H9 (cell line): ENCODE measurements at regions not wholly inside any gene's neighbourhood (a gene's known extent, or its start where the extent isn't known, plus 50 kb on each side); places are given as distances from the start of the nearest gene placed in this dataset.

ENCODE experiments used
- DNase-seq: peaks from one replicate; pipeline ENCODE4 v3.0.0-alpha.2; 2017
- H2AFZ ChIP-seq: one replicate; pipeline ENCODE4 v1.6.1; 2013; ENCODE audit warnings: mild to moderate bottlenecking, low read length, control low read depth, moderate library complexity
- H2AK5ac ChIP-seq: 2 replicates; pipeline ENCODE4 v1.6.1; 2013; ENCODE audit warnings: low read length, control low read depth, mixed read lengths; ENCODE audit not compliant: insufficient read length
- H2BK120ac ChIP-seq: one replicate; pipeline ENCODE4 v1.6.1; 2013; ENCODE audit warnings: low read depth, mild to moderate bottlenecking, low read length, control low read depth, inconsistent platforms; ENCODE audit not compliant: poor library complexity, severe bottlenecking
- H2BK12ac ChIP-seq: 2 replicates; pipeline ENCODE4 v1.6.1; 2013; ENCODE audit warnings: low read length, control low read depth, mixed read lengths, low read depth; ENCODE audit not compliant: insufficient read length
- H2BK15ac ChIP-seq: 2 replicates; pipeline ENCODE4 v1.6.1; 2013; ENCODE audit warnings: low read depth, low read length, control low read depth
- H2BK20ac ChIP-seq: one replicate; pipeline ENCODE4 v1.6.1; 2013; ENCODE audit warnings: low read depth, mild to moderate bottlenecking, low read length, control low read depth, inconsistent platforms; ENCODE audit not compliant: poor library complexity, severe bottlenecking
- H2BK5ac ChIP-seq: 2 replicates; pipeline ENCODE4 v1.6.1; 2013; ENCODE audit warnings: low read length, control low read depth, mixed read lengths; ENCODE audit not compliant: insufficient read length
- H3K14ac ChIP-seq: 2 replicates; pipeline ENCODE4 v1.6.1; 2013; ENCODE audit warnings: low read length, control low read depth; ENCODE audit not compliant: insufficient read depth
- H3K18ac ChIP-seq: 2 replicates; pipeline ENCODE4 v1.6.1; 2013; ENCODE audit warnings: low read depth, mild to moderate bottlenecking, mixed read lengths, low read length, control low read depth; ENCODE audit not compliant: insufficient read length
- H3K23ac ChIP-seq: 2 replicates; pipeline ENCODE4 v1.6.1; 2013; ENCODE audit warnings: low read length, control low read depth, mixed read lengths, low read depth; ENCODE audit not compliant: insufficient read length
- H3K23me2 ChIP-seq: 2 replicates; pipeline ENCODE4 v1.6.1; 2013; ENCODE audit warnings: low read depth, mild to moderate bottlenecking, mixed read lengths, low read length, control low read depth; ENCODE audit not compliant: insufficient read length, poor library complexity, severe bottlenecking
- H3K27ac ChIP-seq: 2 replicates; pipeline ENCODE4 v1.5.1; 2013; ENCODE audit warnings: low read length, control low read depth, mixed read lengths, low read depth; ENCODE audit not compliant: insufficient read length
- H3K27me3 ChIP-seq: 2 replicates; pipeline ENCODE4 v1.6.1; 2013; ENCODE audit warnings: low read length, control low read depth, inconsistent platforms; ENCODE audit not compliant: insufficient read depth
- H3K4ac ChIP-seq: 2 replicates; pipeline ENCODE4 v1.6.1; 2013; ENCODE audit warnings: low read depth, mild to moderate bottlenecking, control low read depth, inconsistent platforms, low read length, moderate library complexity
- H3K4me1 ChIP-seq: 2 replicates; pipeline ENCODE4 v1.6.1; 2013; ENCODE audit warnings: low read length, control low read depth, inconsistent platforms; ENCODE audit not compliant: insufficient read depth
- H3K4me2 ChIP-seq: 2 replicates; pipeline ENCODE4 v1.6.1; 2013; ENCODE audit warnings: low read length, control low read depth, mixed read lengths; ENCODE audit not compliant: insufficient read length, insufficient read depth
- H3K56ac ChIP-seq: 2 replicates; pipeline ENCODE4 v1.6.1; 2013; ENCODE audit warnings: low read depth, mild to moderate bottlenecking, mixed read lengths, low read length, control low read depth; ENCODE audit not compliant: insufficient read length
- H3K79me1 ChIP-seq: 2 replicates; pipeline ENCODE4 v1.6.1; 2013; ENCODE audit warnings: low read depth, mild to moderate bottlenecking, moderate library complexity, low read length, control low read depth, inconsistent platforms; ENCODE audit not compliant: insufficient read depth, poor library complexity, severe bottlenecking
- H3K79me2 ChIP-seq: 2 replicates; pipeline ENCODE4 v1.6.1; 2013; ENCODE audit warnings: low read length, control low read depth, inconsistent platforms; ENCODE audit not compliant: insufficient read depth
- H3K9ac ChIP-seq: 2 replicates; pipeline ENCODE4 v1.6.1; 2013; ENCODE audit warnings: low read length, control low read depth, mixed read lengths; ENCODE audit not compliant: insufficient read length; ENCODE audit errors: extremely low read depth
- H3K9me3 ChIP-seq: one replicate; pipeline ENCODE4 v1.6.1; 2013; ENCODE audit warnings: low read depth, low read length, inconsistent platforms; ENCODE audit not compliant: control insufficient read depth
- H3T11ph ChIP-seq: one replicate; pipeline ENCODE4 v1.6.1; 2013; ENCODE audit warnings: mild to moderate bottlenecking, low read length, control low read depth, inconsistent platforms
- H4K20me1 ChIP-seq: one replicate; pipeline ENCODE4 v1.6.1; 2013; ENCODE audit not compliant: control insufficient read depth, insufficient read length, insufficient read depth
- H4K5ac ChIP-seq: 2 replicates; pipeline ENCODE4 v1.6.1; 2013; ENCODE audit warnings: low read depth, mild to moderate bottlenecking, mixed read lengths, low read length, control low read depth; ENCODE audit not compliant: insufficient read length
- H4K8ac ChIP-seq: replicated peaks from 2 replicates; pipeline ENCODE4 v1.6.1; 2013; ENCODE audit warnings: low read length, control low read depth, mixed read lengths, low read depth; ENCODE audit not compliant: insufficient read length
- H4K91ac ChIP-seq: 2 replicates; pipeline ENCODE4 v1.6.1; 2013; ENCODE audit warnings: low read depth, mild to moderate bottlenecking, moderate library complexity, mixed read lengths, low read length, control low read depth; ENCODE audit not compliant: insufficient read length
- H3K27ac Mint-ChIP-seq, 3 experiments: 2 replicates in 2 of 3; 3 replicates in 1 of 3; pipeline ENCODE4 v1.8.0; 2020 to 2021; ENCODE audit warnings: mixed read lengths in 3 of 3, mild to moderate bottlenecking in 1 of 3, moderate library complexity in 1 of 3
- H3K27me3 Mint-ChIP-seq: 2 replicates; pipeline ENCODE4 v1.8.0; 2021; ENCODE audit warnings: low read depth, mild to moderate bottlenecking, moderate library complexity, mixed read lengths
- H3K36me3 Mint-ChIP-seq, 3 experiments: 2 replicates in 2 of 3; 3 replicates in 1 of 3; pipeline ENCODE4 v1.8.0; 2020 to 2021; ENCODE audit warnings: low read depth in 3 of 3, mixed read lengths in 3 of 3; ENCODE audit not compliant: insufficient read depth in 1 of 3
- H3K4me1 Mint-ChIP-seq, 2 experiments: 2 replicates each; pipeline ENCODE4 v1.8.0; 2020; ENCODE audit warnings: mixed read lengths in 2 of 2
- H3K4me3 Mint-ChIP-seq, 2 experiments: 2 replicates in 1 of 2; 3 replicates in 1 of 2; pipeline ENCODE4 v1.8.0; 2020 to 2021; ENCODE audit warnings: mild to moderate bottlenecking in 2 of 2, mixed read lengths in 2 of 2, moderate library complexity in 1 of 2
- H3K9me3 Mint-ChIP-seq, 2 experiments: 2 replicates in 1 of 2; 3 replicates in 1 of 2; pipeline ENCODE4 v1.8.0; 2020; ENCODE audit warnings: mild to moderate bottlenecking in 2 of 2, mixed read lengths in 2 of 2, moderate library complexity in 1 of 2
- CTCF ChIP-seq: fragments of 200-600 bp; sonication (generic); conservative IDR thresholded peaks from 3 replicates; pipeline ENCODE4 v1.8.0; 2021; ENCODE audit warnings: antibody characterized with exemption, mild to moderate bottlenecking

GRCh38 chr1:95393434-95393833 lies 159.4 kb downstream of the RWDD3 start:
- Histone ChIP-seq H4K20me1 (no peaks in the 10 kb centered on the region), H3K9me3 (no peaks in the 10 kb centered on the region), H3K4ac (no peak overlapping the region), H2AFZ (no peak overlapping the region), H2BK120ac (no peak overlapping the region), H3K18ac (no peak overlapping the region), H3K4me1 (no peaks in the 10 kb centered on the region), H2BK20ac (no peak overlapping the region), H4K5ac (no peak overlapping the region), H3K27me3 (no peaks in the 10 kb centered on the region), H3K56ac (no peak overlapping the region), H3K79me1 (no peaks in the 10 kb centered on the region), H2AK5ac (no peak overlapping the region), H3K14ac (no peak overlapping the region), H2BK12ac (no peak overlapping the region), H3T11ph (no peak overlapping the region), H2BK5ac (no peak overlapping the region), H4K91ac (no peak overlapping the region), H3K23ac (no peak overlapping the region), H4K8ac (no peak overlapping the region), H3K79me2 (no peaks in the 10 kb centered on the region), H3K23me2 (no peaks in the 10 kb centered on the region), H3K9ac (no peak overlapping the region), H3K4me2 (no peak overlapping the region), H2BK15ac (no peak overlapping the region), H3K27ac (no peak overlapping the region)
- no peak for DNase-seq
- no peaks in the 10 kb centered on the region; the same call in 1 of the 2 replicates for H3K27me3 Mint-ChIP-seq
- H3K27ac Mint-ChIP-seq = no peak overlapping the region
- peaks cover 2 to 8% of the 10 kb centered on the region in 2 experiments; a peak in 2 of 5 replicates for H3K9me3 Mint-ChIP-seq
- H3K4me1 Mint-ChIP-seq = no peaks in the 10 kb centered on the region
- H3K4me3 Mint-ChIP-seq = no peak overlapping the region
- peaks cover 0 to 3% (median 0%) of the 10 kb centered on the region in 3 experiments; a peak in 2 of 7 replicates for H3K36me3 Mint-ChIP-seq
- no peak for TF ChIP-seq CTCF
